AG20443 (cell line): ENCODE measurements at regions not wholly inside any gene's neighbourhood (a gene's known extent, or its start where the extent isn't known, plus 50 kb on each side); places are given as distances from the start of the nearest gene placed in this dataset.

ENCODE experiments used
- DNase-seq: peaks from one replicate; pipeline ENCODE4 v3.0.0; 2012; ENCODE audit warnings: low spot score, mixed read lengths

DNA sequence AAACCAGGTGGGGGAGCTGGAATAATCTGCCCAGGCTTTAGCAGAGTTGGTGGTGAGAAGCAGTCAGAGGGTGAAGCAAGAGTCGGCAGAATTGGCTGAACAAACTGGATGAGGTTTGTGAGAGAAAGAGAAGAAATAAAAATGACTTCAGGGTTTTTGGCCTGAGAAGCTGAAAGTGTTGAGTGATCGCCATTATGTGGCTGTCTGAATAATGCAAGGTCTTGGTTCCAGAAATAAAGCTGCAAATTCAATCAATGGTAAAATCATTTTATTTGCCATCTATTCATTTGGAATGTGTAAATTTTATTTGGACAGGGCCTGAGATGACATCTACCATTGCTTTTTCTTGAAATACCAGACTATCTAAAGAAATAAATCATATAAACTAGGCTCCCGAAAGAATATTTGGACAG lies 50.4 kb upstream of the DAB2 start:
- peak; percentile 46 for DNase-seq
